Kidney epithelial cell (primary cell): ENCODE measurements at regions not wholly inside any gene's neighbourhood (a gene's known extent, or its start where the extent isn't known, plus 50 kb on each side); places are given as distances from the start of the nearest gene placed in this dataset.

Experiments used
- DNase-seq: peaks from one replicate; pipeline ENCODE4 v3.0.0-alpha.2; 2010; ENCODE audit warnings: low read depth
- H3K27me3 ChIP-seq: 2 replicates; pipeline ENCODE4 v1.6.0; 2011; ENCODE audit warnings: low read length; ENCODE audit not compliant: control insufficient read depth, insufficient read depth
- H3K36me3 ChIP-seq: 2 replicates; pipeline ENCODE4 v1.5.1; 2011; ENCODE audit warnings: low read length; ENCODE audit not compliant: control insufficient read depth, insufficient read depth
- H3K4me3 ChIP-seq: 2 replicates; pipeline ENCODE4 v1.5.1; 2011; ENCODE audit warnings: low read depth, mild to moderate bottlenecking, control low read depth, low read length
- CTCF ChIP-seq: IDR thresholded peaks from 2 replicates; pipeline ENCODE4 v1.5.1; 2011; ENCODE audit warnings: mild to moderate bottlenecking, moderate library complexity, low read length, control low read depth, inconsistent platforms; ENCODE audit not compliant: insufficient read depth, poor library complexity, severe bottlenecking

DNA sequence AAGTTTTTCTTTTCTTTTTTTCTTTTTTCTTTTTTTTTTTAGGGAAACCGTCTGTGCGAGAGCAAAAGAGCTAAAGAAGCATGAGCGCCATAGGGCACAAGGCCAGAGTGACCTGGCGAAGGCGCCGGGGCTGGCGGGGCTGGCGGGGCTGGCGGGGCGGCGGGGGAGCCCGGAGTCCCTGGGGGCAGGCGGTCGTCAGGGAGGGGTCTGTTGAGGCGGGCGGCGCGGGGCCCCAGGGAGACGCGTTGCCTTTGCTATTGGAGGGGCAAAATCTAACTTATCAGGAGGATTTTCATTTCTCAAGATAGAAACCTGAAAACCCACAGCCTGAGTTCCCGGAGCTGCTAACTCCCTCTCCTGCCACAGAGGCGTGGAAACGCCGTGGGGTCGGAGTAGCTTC lies 135.6 kb upstream of the SMAD1 start:
- no peak for TF ChIP-seq CTCF
- H3K36me3 ChIP-seq, result no peaks in the 10 kb centered on the region
- no peak overlapping the region for H3K4me3 ChIP-seq
- no peaks in the 10 kb centered on the region for H3K27me3 ChIP-seq
- DNase-seq, result no peak

- no peak for DNase-seq
- no peak overlapping the region for H3K4me3 ChIP-seq
- H3K36me3 ChIP-seq, result no peaks in the 10 kb centered on the region
- no peak for TF ChIP-seq CTCF
- no peaks in the 10 kb centered on the region for H3K27me3 ChIP-seq
Measured at GRCh38 chr4:145345401-145345800, 136.3 kb upstream of the SMAD1 start.

GRCh38 chr4:145341381-145341780 lies 140.3 kb upstream of the SMAD1 start:
- DNase-seq, result no peak
- Histone ChIP-seq H3K4me3 (no peak overlapping the region), H3K27me3 (no peaks in the 10 kb centered on the region), H3K36me3 (no peaks in the 10 kb centered on the region)
- TF ChIP-seq CTCF, result no peak

GRCh38 chr4:145340071-145340675 lies 141.5 kb upstream of the SMAD1 start:
- no peak for TF ChIP-seq CTCF
- Histone ChIP-seq H3K27me3 (no peaks in the 10 kb centered on the region), H3K36me3 (no peaks in the 10 kb centered on the region), H3K4me3 (no peak overlapping the region)
- DNase-seq, result no peak

- Histone ChIP-seq H3K4me3 (no peak overlapping the region), H3K36me3 (no peaks in the 10 kb centered on the region), H3K27me3 (no peaks in the 10 kb centered on the region)
- DNase-seq, result no peak
- TF ChIP-seq CTCF, result no peak
Measured at GRCh38 chr4:145339075-145339725, 142.5 kb upstream of the SMAD1 start.

GRCh38 chr4:145338568-145338967 lies 143.1 kb upstream of the SMAD1 start:
- Histone ChIP-seq H3K36me3 (no peaks in the 10 kb centered on the region), H3K4me3 (no peak overlapping the region), H3K27me3 (no peaks in the 10 kb centered on the region)
- DNase-seq, result no peak
- TF ChIP-seq CTCF, result no peak
